GM11168 (cell line): ENCODE measurements at regions not wholly inside any gene's neighbourhood (a gene's known extent, or its start where the extent isn't known, plus 50 kb on each side); places are given as distances from the start of the nearest gene placed in this dataset.
"Not testable (repeated sequence)": the region's sequence is repeated elsewhere in the genome, so short reads cannot be mapped to it uniquely, and the experiment has no call there.

Experiments
- in situ Hi-C: fragments of 300-500 bp; cut with MboI; formaldehyde crosslinking; loops from one replicate; pipeline ENCODE4 v1.12.0; 2022; ENCODE audit warnings: low sequenced_read_pairs; ENCODE audit not compliant: unreplicated experiment

DNA sequence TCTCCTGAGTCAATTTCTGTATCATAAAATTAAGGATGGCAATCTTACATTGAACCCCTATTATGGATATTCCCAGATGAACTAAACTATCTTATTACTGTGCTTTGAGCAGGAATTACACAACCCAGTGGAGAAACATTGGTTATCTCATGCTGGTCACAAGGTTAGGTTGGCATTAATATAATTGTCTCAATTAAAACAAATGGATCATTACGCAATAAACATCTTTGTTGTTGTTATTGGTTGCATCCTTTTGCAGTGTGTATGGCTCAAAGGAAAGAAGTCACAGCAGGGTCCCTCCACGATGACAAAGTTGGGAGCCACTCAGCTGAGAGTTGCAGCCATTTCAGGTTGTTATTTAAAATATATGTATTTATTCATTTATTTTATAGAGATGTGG lies 297.0 kb upstream of the KLF4 start:
- in situ Hi-C loops: no loop called here

DNA sequence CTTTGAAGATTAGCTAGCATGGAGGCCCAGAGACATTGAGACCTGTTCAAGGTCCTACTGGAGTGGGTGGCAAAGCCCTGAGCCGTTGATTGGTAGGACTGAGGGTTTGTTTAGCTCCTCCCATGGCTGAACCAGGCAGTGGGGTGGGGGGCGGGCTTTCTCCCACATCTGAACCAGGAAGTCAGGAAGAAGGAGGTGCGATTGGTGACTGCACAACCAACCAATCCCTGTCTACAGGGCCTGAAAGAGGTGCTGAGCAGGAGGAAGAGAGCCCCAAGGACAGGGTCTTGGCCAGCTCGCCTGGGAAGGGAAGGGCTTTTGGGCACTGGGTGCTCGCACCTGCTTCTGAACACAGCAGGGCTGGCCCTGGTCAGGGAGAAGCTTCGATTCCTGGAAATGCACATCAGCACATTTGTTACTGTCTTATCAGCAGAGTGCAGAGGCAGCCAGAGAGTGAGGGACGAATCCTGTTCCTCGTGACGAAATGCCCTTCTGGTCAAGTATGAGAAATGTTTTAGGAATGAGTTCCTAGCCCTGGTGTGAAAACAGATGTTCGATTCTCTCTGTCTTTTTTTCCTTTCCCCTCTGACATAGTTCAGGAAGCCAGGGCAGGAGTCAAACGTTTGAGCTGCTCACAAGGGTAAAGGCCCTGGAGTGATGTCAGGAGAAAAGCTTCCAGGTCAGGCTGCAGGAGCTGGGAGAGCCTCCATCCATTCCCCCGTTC lies 294.8 kb upstream of the KLF4 start:
- in situ Hi-C loops: no loop called here

DNA sequence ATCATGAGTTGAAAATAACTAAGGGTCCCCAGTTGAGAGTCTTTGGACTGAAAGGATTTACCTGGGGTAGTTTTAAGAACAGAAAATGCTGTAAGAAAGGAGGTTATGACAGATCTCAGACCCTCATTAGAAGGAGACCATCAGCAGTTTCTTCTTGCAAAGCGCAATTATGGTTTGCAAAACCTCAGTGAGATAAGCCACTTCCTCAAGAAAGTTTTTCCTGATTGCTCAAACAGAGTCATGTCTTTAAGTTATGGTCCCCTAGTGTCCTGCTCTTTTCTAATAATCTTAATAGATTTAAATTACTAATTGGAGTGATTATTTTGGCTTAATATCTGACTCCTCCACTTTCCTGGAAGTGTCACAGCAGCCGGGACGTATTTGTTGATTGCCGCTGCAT lies 293.2 kb upstream of the KLF4 start:
- in situ Hi-C loops: no loop called here

DNA sequence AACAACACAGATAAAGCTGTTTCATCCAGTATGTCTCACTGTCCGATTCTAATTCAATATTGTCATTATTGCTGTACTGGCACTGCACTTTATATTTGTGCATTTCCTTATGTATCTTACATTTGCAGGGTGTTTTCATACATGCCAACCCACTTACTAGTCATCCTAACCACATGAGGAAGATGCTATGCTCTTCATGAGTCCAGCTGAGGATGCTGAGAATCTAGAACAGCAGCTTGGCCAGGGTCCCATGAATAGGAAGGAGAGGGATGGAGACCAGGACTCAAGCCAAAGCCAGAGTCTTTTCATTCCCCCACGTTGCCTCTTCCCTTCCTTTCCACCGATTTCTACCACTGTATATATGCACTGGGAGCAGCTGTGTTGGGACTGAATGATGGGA lies 292.8 kb upstream of the KLF4 start:
- in situ Hi-C loops: no loop called here

DNA sequence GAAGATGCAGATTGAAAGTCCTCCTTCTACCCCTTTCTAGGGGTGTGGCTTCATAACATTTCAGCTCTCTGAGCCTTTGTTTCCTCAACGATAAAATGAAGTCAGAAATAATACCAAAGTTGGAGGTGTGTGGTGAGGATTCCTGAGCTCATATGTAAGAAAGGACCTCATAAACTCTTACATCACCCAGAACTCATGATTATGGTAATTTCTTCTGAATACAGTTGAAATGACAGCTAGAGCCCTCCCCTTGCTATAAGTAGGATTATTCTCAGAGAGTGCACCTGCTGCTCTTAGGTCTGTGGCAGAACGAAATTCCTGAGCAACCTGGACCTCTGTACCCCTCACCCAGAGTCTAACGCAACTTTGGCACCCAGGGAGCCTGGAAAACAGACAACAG lies 291.4 kb upstream of the KLF4 start:
- in situ Hi-C loops: no loop called here

DNA sequence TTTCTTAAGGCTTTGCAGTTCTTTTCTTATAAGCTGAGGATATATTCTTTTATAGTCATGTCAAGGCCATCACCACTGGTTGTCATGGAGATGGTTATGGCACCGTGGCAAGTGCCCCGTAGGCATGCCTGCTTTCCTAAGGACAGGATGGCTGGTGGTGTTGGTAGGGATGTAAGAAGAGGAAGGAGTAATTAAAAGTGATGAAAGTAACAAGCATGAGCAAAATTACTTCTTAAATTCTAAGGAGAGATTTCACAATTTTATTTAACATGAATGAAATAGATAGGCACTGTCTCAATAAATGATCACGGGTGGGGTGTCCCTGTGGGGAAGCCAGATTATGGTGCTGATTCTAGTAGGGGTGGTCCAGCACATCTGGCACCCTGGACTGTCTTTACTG lies 290.2 kb upstream of the KLF4 start:
- in situ Hi-C loops: no loop called here

GRCh38 chr9:107778661-107779060 lies 289.1 kb upstream of the KLF4 start:
- in situ Hi-C loops: no loop called here

GRCh38 chr9:107774099-107774498 lies 284.5 kb upstream of the KLF4 start:
- in situ Hi-C loops: not testable (repeated sequence)

- in situ Hi-C loops: no loop called here
Observed at GRCh38 chr9:107772988-107773387, 283.4 kb upstream of the KLF4 start.

DNA sequence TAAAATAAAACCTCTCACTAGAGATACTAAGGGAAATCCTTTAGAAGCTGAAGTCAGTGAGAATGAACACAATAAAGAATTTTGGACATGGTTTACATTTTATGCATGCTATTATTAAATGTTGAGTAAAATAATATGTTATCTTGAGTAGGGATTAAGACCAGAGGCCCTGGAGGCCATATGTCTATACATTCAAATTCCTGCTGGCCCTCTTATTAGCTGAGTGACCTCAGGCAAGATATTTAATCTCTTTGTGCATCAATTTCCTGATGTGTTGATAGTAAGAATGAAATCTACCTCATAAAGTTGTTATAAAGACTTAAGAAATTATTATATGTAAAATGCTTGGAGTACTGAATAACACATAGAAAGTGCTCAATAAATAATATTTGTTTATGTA lies 281.1 kb upstream of the KLF4 start:
- in situ Hi-C loops: no loop called here

GRCh38 chr9:107768224-107768623 lies 278.7 kb upstream of the KLF4 start:
- in situ Hi-C loops: no loop called here

- in situ Hi-C loops: no loop called here
Observed at GRCh38 chr9:107767711-107768110, 278.1 kb upstream of the KLF4 start.

- in situ Hi-C loops: not testable (repeated sequence)
Observed at GRCh38 chr9:107763469-107763868, 273.9 kb upstream of the KLF4 start.

- in situ Hi-C loops: no loop called here
Observed at GRCh38 chr9:107761307-107761706, 271.7 kb upstream of the KLF4 start.

DNA sequence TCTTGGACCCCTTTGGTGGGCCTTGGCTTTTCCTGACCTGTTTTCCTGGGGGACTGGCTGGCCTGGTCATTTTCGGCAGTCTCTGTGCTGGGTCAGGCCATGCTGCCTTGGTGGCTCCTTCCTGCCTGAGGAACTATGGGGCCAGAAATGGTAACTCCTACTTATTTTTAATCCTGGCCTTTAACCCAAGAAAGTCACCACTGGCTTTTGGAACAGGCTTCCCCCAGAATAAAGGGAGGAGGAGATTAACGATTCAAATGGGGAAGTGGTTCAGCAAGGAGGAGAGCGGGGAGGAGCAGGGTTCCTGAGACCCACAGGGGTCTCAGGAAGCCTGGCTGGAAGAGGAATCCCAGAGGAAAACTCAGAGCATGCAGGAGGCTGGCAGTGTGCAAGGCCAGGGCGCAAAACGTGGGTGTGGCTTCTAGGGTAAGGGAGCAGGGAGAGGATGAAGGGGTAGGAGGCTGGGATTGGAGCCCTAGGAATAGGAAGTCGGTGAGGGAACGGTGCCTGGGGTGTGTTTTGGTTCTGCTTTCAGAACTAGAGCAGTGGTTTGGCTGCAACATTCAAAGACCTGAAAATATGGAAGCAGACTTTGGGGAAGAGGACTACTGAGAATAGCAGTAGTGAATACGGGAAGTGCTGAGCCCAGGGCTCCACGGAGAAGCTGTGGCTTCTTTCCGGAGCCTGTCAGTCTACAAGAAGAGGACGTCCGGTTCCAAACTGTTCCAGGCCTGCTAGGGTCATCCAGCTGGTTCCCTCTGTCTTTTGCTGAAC lies 271.1 kb upstream of the KLF4 start:
- in situ Hi-C loops: no loop called here

- in situ Hi-C loops: no loop called here
Observed at GRCh38 chr9:107759823-107760166, 270.2 kb upstream of the KLF4 start.

DNA sequence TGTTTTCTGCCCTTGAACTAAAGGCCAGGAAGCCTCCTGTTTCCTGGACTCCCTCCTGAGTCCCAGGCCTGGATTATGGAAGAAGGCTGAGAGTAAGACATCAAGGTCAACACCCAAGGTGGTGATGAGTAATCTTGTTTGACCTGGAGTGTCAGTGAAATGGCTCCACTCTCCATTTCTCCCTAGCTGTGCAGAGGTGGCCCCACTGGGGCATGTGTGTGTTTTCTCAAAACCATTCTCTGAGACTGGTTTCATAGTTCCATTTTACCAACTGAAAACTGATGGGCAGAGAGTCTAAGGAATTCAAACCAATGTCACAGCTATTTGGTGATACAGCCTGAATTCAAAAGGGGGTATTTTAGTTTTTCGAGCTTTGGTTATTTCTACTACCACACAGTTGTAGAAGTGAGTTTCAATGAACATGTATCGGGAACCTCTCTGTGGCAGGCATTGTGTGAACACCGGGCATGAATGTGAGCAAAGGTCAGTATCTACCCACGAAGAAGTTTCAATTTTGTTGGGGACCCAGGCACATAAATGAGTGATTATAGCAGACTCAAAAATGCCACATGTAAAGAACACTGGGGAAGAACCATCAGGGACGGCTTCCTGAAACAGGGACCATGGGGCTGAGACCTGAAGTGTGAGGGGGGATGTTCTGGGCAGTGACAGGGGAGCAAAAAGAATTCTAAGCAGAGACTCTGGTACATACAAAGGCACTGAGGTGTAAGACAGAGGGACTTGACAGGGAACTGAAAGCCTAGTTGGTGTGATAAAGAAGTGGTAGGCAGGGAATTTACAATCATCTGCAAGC lies 269.6 kb upstream of the KLF4 start:
- in situ Hi-C loops: no loop called here

DNA sequence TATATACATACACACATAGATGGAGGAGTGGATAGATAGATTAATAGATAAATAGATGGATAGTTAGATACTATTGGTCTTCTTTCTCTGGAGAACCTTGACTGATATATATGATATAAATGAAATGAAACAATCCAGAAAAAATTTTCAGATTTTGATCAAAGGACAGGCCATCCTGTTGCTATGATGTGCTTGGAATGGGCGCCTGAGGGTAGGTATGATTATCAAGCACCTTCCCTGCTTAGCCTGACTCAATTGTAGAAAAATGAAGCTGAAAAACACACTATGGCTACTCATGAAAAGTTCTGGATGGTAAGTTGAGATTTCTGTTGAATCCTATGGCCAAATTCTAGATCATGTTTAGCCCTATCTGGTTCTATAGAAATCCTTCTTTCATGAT lies 266.5 kb upstream of the KLF4 start:
- in situ Hi-C loops: no loop called here

DNA sequence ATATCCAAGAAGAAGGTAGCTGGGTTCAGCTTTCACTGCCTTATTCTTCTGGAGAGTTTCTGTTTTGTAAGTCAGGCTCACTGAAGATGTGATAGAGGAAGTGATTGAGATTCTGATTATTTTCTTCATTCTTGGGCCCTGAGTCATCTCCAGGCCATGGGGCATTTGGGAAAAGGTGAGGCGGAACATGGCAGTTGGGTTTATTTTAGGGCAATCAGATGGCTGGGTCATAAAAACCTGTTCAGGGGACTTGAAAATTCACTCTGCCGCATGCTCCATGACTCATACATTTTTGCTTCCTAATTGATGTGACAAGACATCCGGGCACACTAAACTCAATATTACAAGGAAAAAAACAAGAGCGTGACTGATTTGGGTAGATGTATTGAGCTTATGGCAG lies 265.7 kb upstream of the KLF4 start:
- in situ Hi-C loops: no loop called here

- in situ Hi-C loops: no loop called here
Observed at GRCh38 chr9:107751567-107752210, 262.1 kb upstream of the KLF4 start.
